Right ventricle myocardium superior (tissue), 1 donor: ENCODE measurements at regions not wholly inside any gene's neighbourhood (a gene's known extent, or its start where the extent isn't known, plus 50 kb on each side); places are given as distances from the start of the nearest gene placed in this dataset.

Experiments used
- ATAC-seq: fragments of 200-7000 bp; cut with Tn5 transposase; one replicate; pipeline ENCODE4 v1.9.1; 2020; ENCODE audit warnings: mild to moderate bottlenecking; ENCODE audit not compliant: poor library complexity
- DNase-seq: peaks from one replicate; pipeline ENCODE4 v3.0.0-alpha.2; 2020
- intact Hi-C: fragments of 100-400 bp; cut with DNase I; formaldehyde crosslinking; loops from one replicate; pipeline ENCODE4 v1.11.2; 2022
- donor health status: DM: no; HTN: yes; CAD: no; lungs with severe emphysema.

- no peak for ATAC-seq
- intact Hi-C loops: no loop called here
Observed at GRCh38 chr2:11060376-11061169, 94.7 kb upstream of the SLC66A3 start.

GRCh38 chr2:11065833-11066485 lies 89.3 kb upstream of the SLC66A3 start:
- intact Hi-C loops: no loop called here
- no peak for DNase-seq
- no peak for ATAC-seq

More at GRCh38 chr2:11060376-11061169, 94.7 kb upstream of the SLC66A3 start:
- no peak for DNase-seq

DNA sequence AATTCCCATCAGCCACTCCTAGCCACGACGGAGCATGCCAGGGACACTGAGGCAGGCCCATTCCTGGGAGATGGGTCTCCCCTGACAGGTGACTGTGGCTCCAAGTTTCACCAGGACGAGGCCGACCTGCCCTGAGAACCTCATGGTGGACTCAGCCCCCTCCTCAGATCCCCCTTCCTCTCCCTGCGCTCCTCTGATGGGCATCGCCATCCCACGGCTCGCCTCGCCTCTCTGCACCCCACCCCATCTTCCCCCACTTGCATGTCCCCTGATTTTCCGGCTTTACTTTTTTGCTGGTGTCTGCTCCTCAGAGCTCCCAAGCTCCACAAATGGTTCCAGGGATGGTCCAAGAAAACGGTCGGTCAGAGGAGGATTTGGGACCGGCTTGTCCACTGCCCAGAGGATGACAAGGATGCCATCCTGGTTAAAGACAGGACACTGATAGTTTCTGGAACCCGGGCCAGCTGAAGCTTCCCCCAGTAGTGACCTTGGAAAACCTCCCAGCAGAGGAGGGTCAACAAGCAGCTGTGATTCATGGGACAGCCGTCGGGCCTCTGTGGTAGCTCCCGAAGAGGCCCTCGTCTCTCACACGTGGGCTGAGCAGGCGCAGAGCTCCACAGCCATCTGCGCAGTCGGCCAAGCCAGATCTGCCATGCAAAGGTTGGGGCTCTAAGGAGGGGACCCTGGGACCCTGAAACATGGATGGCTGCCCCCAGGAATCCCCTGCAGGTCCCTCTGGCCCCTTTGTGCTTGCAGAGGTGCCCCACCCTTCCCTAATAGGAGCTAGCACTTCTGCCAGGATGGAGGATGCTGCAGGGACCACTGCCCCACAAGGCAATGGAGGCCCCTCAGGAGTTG lies 87.8 kb upstream of the SLC66A3 start:
- intact Hi-C loops: no loop called here
- ATAC-seq (no peak), DNase-seq (no peak)

GRCh38 chr2:11068079-11068741 lies 87.1 kb upstream of the SLC66A3 start:
- intact Hi-C loops: no loop called here
- DNase-seq: no peak

DNA sequence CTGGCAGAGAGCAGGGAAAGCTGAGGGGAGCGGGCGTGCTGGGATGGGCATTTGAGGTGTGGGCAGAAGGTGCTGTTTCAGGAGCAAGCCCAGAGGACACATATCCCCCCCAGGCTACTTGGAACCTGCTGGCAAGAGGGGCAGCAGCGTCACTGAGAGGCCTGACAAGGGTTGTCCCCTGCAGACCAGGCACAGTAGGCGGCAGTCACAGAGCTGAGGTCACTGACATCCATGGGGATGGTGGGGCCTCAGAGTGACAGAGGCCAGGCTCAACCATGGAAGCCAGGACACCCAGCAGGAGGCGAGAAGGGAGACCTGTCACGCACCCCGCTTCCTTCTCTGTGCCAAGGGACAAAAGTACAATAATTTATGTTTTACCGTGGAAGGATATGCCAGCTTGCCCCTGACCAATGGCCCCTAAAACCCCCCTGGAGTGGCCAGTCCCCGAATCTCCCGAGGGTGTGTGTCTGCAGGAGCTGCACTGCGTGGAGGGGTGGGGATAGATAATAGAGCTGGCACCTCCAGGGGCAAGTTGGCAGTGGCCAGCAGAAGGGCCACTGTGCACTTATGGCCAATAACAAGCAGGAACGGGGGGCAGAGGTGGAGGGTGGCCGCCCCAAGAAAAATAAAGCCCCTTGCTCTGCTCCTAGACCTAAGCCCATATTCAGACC lies 86.3 kb upstream of the SLC66A3 start:
- ATAC-seq (no peak), DNase-seq (no peak)
- intact Hi-C loops: no loop called here

More at GRCh38 chr2:11068079-11068741, 87.1 kb upstream of the SLC66A3 start:
- ATAC-seq: no peak

- intact Hi-C loops: no loop called here
- DNase-seq (no peak), ATAC-seq (no peak)
Observed at GRCh38 chr2:11069566-11070185, 85.6 kb upstream of the SLC66A3 start.

DNA sequence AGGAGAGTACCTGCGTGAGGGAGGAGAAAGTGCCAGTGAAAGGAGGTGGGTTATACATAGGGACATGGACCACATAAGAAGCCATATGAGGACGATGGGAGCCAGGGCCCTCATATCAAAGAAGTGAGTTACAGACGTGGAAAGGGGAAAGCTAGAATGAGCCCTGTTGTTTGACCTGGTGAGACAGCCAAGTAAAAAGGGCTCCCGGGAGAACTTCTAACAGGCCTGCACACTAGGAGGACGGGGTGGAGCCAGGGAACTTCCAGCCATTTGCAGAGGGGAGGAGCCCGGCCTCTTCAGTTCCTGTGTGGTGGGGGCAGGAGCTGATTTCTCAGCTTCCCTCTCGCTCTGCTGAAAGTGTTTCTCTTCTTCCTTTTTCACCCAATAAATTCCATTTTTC lies 84.1 kb upstream of the SLC66A3 start:
- ATAC-seq (peak; percentile 53), DNase-seq (no peak)
- intact Hi-C loops: no loop called here

- intact Hi-C loops: no loop called here
- no peak for ATAC-seq
- no peak for DNase-seq
Observed at GRCh38 chr2:11071939-11072338, 83.3 kb upstream of the SLC66A3 start.

- ATAC-seq (no peak), DNase-seq (no peak)
- intact Hi-C loops: no loop called here
Observed at GRCh38 chr2:11072550-11072949, 82.7 kb upstream of the SLC66A3 start.

DNA sequence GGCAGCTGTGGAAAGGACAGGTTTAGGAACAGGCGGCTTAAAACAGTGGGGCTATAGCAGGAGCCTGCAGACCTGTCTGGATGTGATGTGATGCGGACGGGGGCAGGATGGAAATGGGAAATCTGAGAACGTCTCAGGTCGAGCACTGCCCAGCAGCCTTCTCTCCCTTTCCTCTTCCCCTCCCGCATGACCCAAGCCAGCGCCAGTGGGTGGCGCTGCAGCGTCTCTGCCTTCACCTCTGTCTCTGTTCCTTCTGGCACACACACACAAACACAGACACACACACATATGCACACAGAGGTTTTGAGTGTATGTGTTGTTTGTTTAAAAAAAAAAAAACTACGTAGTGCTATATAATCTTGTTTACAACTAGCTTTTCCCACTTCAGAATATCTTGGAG lies 82.0 kb upstream of the SLC66A3 start:
- ATAC-seq (peak; percentile 27), DNase-seq (no peak)

DNA sequence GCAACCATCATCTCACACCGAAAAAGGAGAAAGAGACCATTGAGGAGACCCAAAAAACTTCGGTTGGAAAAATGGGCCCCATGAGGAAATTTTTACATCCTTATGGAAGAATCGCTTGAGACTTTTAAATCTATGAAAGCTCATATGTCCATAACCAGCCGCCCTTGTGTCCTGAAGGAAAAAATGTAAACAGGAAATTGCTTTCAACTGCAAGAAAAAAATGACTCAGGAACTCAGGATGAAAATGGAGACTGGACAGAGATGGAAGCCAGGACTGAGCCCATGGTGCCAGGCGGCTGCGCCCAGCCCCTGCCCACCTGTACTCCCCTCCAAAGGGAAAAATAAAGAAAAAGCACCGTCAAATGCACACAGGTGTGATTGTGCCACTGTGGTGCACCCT lies 81.5 kb upstream of the SLC66A3 start:
- intact Hi-C loops: no loop called here
- no peak for ATAC-seq
- DNase-seq: no peak

More for the DNA sequence above, 82.0 kb upstream of the SLC66A3 start:
- intact Hi-C loops: no loop called here

GRCh38 chr2:11074246-11074820 lies 80.9 kb upstream of the SLC66A3 start:
- DNase-seq (no peak), ATAC-seq (no peak)
- intact Hi-C loops: no loop called here

- intact Hi-C loops: no loop called here
- no peak for ATAC-seq
- DNase-seq: no peak
Observed at GRCh38 chr2:11075221-11075620, 80.0 kb upstream of the SLC66A3 start.

DNA sequence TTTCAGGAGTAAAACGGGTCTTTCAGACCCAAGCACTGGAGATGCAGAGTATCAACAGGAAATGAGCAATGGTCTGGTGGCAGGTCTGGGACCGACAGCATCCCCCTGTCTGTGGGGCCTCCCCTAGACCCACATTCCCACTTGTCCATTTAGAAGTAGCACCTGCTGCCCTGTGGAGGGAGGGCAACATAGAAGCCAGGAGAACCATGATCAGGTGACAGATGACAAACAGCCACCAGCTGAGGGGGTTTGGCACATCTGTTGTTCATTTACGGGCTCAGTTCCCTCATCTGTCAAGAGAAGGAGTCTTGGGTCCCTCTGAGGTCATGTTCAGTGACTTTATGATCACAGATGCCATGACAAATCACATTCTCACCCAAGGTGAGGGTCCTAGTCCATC lies 77.9 kb upstream of the SLC66A3 start:
- intact Hi-C loops: no loop called here
- no peak for ATAC-seq
- no peak for DNase-seq

DNA sequence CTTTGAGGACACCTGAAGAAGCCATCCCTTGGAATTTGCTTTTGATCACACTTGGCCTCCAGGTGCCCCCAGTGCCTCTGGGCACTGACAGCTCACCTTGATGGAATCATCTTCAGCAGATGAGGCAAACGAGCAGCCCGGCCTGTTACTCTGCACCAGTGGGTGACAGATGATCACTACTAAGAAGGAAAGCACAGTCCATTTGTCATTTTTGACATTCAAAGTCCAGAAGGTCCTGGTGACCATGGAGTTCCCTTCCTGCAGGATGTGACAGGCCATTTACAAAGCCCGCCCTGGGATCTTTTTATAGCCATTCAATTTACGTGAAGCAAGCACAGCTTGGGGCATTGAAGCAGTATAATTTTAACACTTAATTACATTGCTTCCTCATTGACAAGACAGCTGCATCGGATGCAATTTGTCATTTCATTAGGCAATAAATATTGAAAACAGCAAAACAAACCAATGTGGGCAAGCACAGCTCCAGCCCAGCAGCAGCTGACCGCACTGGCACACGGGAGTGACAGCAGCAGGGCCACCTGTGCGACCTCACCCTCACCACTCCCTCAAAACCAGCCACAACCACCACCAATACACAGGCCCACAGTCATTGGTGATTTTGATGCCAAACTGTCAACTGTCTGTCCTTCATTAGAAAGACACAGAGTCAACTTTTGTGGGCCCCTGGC lies 76.0 kb upstream of the SLC66A3 start:
- intact Hi-C loops: no loop called here
- no peak for DNase-seq
- no peak for ATAC-seq

DNA sequence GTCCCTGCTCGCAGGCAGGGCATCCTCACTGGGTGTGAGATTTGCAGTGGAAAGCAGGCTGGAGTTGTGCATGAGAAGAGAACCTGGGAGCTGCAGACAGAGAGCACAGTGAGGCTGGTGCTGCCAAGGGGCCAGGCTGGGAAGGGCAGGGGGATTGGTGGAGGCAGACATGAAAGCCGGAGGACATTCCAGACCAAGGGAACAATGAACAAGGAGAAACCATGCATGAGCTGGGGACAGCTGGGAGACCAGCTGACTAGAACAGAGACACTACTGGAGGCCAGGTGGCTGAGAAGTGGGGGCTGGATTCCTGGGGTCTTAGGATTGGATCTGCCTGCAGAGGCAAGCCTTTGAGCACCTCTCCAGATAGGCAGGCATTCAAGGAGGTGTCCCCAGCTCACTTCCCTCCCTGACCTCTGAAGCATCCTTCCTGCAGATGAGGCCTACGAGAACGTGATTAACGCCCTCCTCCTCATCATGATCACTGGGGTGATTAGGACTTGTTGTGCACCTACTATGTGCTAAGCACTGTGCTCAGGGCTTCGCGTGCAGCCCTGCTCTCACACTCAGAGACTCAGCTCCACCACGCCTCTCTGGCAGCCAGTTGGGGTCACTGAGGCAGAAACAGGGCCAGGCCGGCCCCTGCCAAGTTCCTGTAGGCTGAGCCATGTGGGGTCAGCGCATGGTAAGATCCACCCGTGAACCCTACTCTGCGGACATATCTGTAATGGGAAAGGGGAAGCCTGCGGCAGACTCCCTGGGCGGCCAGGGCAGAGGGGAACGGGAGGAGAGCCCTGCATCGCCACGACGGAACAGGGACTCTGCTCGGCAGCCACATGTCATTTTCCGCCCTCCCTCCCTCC lies 74.8 kb upstream of the SLC66A3 start:
- no peak for DNase-seq
- ATAC-seq: no peak
- intact Hi-C loops: no loop called here
